Activated CD8-positive, alpha-beta memory T cell treated with anti-CD3 and anti-CD28 coated beads, Interleukin-2, amount 10 ng/mL, durations not matched to agents 7 days and 5 days (primary cell): ENCODE measurements at regions not wholly inside any gene's neighbourhood (a gene's known extent, or its start where the extent isn't known, plus 50 kb on each side); places are given as distances from the start of the nearest gene placed in this dataset.
"Not testable (repeated sequence)": the region's sequence is repeated elsewhere in the genome, so short reads cannot be mapped to it uniquely, and the experiment has no call there.

Experiments
- ATAC-seq: fragments of 150-1000 bp; cut with Tn5 transposase; one replicate; pipeline ENCODE4 v1.10.0; 2021; ENCODE audit warnings: moderate library complexity
- CTCF ChIA-PET: fragments of 350-600 bp; sonication (Branson Sonifier 250); formaldehyde crosslinking; loops from one replicate; lab custom pipeline; 2021; ENCODE audit warnings: antibody characterized with exemption; lab: Charles Lee
- DNase-seq: peaks from one replicate; pipeline ENCODE4 v3.0.0-alpha.2; 2020
- H3K27ac Mint-ChIP-seq: one replicate; pipeline ENCODE4 v1.8.0; 2021; ENCODE audit warnings: mild to moderate bottlenecking, mixed read lengths
- H3K27me3 Mint-ChIP-seq: one replicate; pipeline ENCODE4 v1.8.0; 2021; ENCODE audit warnings: mixed read lengths
- H3K36me3 Mint-ChIP-seq: one replicate; pipeline ENCODE4 v1.8.0; 2021; ENCODE audit warnings: mild to moderate bottlenecking, mixed read lengths
- H3K4me1 Mint-ChIP-seq: one replicate; pipeline ENCODE4 v1.8.0; 2021; ENCODE audit warnings: mixed read lengths
- H3K4me3 Mint-ChIP-seq: one replicate; pipeline ENCODE4 v1.8.0; 2021; ENCODE audit warnings: mild to moderate bottlenecking, moderate library complexity, mixed read lengths
- H3K9me3 Mint-ChIP-seq: one replicate; pipeline ENCODE4 v1.8.0; 2022; ENCODE audit warnings: low read depth, mixed read lengths

- H3K27ac Mint-ChIP-seq, H3K4me1 Mint-ChIP-seq, H3K36me3 Mint-ChIP-seq, ATAC-seq, DNase-seq, CTCF ChIA-PET, H3K9me3 Mint-ChIP-seq, H3K27me3 Mint-ChIP-seq, H3K4me3 Mint-ChIP-seq: not testable (repeated sequence)
These were observed 125.7 kb upstream of the ANO1 start for GRCh38 chr11:69952229-69952975.

GRCh38 chr11:69953356-69953755 lies 124.8 kb upstream of the ANO1 start:
- CTCF ChIA-PET: no interaction called here

GRCh38 chr11:69954756-69955155 lies 123.4 kb upstream of the ANO1 start:
- Mint-ChIP-seq H3K27ac (no peak overlapping the region), H3K4me1 (no peaks in the 10 kb centered on the region), H3K36me3 (no peaks in the 10 kb centered on the region), H3K9me3 (peaks cover under 1% of the 10 kb centered on the region), H3K4me3 (no peak overlapping the region), H3K27me3 (no peaks in the 10 kb centered on the region)
- ATAC-seq: no peak
- CTCF ChIA-PET: no interaction called here
- no peak for DNase-seq

More at GRCh38 chr11:69953356-69953755, 124.8 kb upstream of the ANO1 start:
- H3K9me3 Mint-ChIP-seq: no peaks in the 10 kb centered on the region
- DNase-seq: no peak
- no peaks in the 10 kb centered on the region for H3K27me3 Mint-ChIP-seq
- H3K36me3 Mint-ChIP-seq: no peaks in the 10 kb centered on the region
- ATAC-seq: no peak
- no peaks in the 10 kb centered on the region for H3K4me1 Mint-ChIP-seq
- no peak overlapping the region for H3K27ac Mint-ChIP-seq
- H3K4me3 Mint-ChIP-seq: no peak overlapping the region

GRCh38 chr11:69956669-69957190 lies 121.4 kb upstream of the ANO1 start:
- H3K36me3 Mint-ChIP-seq: no peaks in the 10 kb centered on the region
- ATAC-seq: no peak
- CTCF ChIA-PET: no interaction called here

GRCh38 chr11:69957849-69958248 lies 120.3 kb upstream of the ANO1 start:
- DNase-seq: no peak
- Mint-ChIP-seq H3K4me3 (no peak overlapping the region), H3K9me3 (peaks cover 4% of the 10 kb centered on the region), H3K4me1 (no peaks in the 10 kb centered on the region), H3K36me3 (no peaks in the 10 kb centered on the region), H3K27ac (no peak overlapping the region), H3K27me3 (no peaks in the 10 kb centered on the region)
- CTCF ChIA-PET: interaction anchor here (0.8 kb wide), 1 partner anchor 10 kb away, joined by 3 read pairs; no protein-coding TSS in a partner anchor
- ATAC-seq: no peak

More at GRCh38 chr11:69956669-69957190, 121.4 kb upstream of the ANO1 start:
- Mint-ChIP-seq H3K4me3 (no peak overlapping the region), H3K27ac (no peak overlapping the region), H3K27me3 (no peaks in the 10 kb centered on the region), H3K4me1 (no peaks in the 10 kb centered on the region), H3K9me3 (peaks cover 4% of the 10 kb centered on the region)
- no peak for DNase-seq

GRCh38 chr11:69958308-69958707 lies 119.8 kb upstream of the ANO1 start:
- Mint-ChIP-seq H3K27me3 (no peaks in the 10 kb centered on the region), H3K9me3 (peaks cover 4% of the 10 kb centered on the region), H3K27ac (no peak overlapping the region), H3K36me3 (no peaks in the 10 kb centered on the region), H3K4me1 (no peaks in the 10 kb centered on the region), H3K4me3 (no peak overlapping the region)
- ATAC-seq (no peak), DNase-seq (no peak)
- CTCF ChIA-PET: no interaction called here

GRCh38 chr11:69959461-69959860 lies 118.7 kb upstream of the ANO1 start:
- Mint-ChIP-seq H3K36me3 (no peaks in the 10 kb centered on the region), H3K27me3 (no peaks in the 10 kb centered on the region), H3K27ac (no peak overlapping the region), H3K4me1 (no peaks in the 10 kb centered on the region), H3K4me3 (no peak overlapping the region), H3K9me3 (peaks cover 4% of the 10 kb centered on the region)
- CTCF ChIA-PET: no interaction called here
- DNase-seq (no peak), ATAC-seq (no peak)

GRCh38 chr11:69961738-69962137 lies 116.4 kb upstream of the ANO1 start:
- H3K4me3 Mint-ChIP-seq: no peak overlapping the region
- H3K27ac Mint-ChIP-seq: no peak overlapping the region
- no peaks in the 10 kb centered on the region for H3K27me3 Mint-ChIP-seq
- no peaks in the 10 kb centered on the region for H3K4me1 Mint-ChIP-seq
- no peak for DNase-seq
- CTCF ChIA-PET: no interaction called here
- no peaks in the 10 kb centered on the region for H3K36me3 Mint-ChIP-seq
- peaks cover 4% of the 10 kb centered on the region for H3K9me3 Mint-ChIP-seq
- no peak for ATAC-seq

- CTCF ChIA-PET: no interaction called here
- ATAC-seq (no peak), DNase-seq (no peak)
- H3K27me3 Mint-ChIP-seq: no peaks in the 10 kb centered on the region
- H3K9me3 Mint-ChIP-seq: peaks cover 4% of the 10 kb centered on the region
- H3K27ac Mint-ChIP-seq: no peak overlapping the region
- H3K4me3 Mint-ChIP-seq: no peak overlapping the region
- H3K4me1 Mint-ChIP-seq: no peaks in the 10 kb centered on the region
- H3K36me3 Mint-ChIP-seq: no peaks in the 10 kb centered on the region
These were observed 116.0 kb upstream of the ANO1 start for GRCh38 chr11:69962152-69962551.

GRCh38 chr11:69963533-69964246 lies 114.4 kb upstream of the ANO1 start:
- no peaks in the 10 kb centered on the region for H3K36me3 Mint-ChIP-seq
- ATAC-seq: no peak
- no peaks in the 10 kb centered on the region for H3K4me1 Mint-ChIP-seq

GRCh38 chr11:69964247-69964643 lies 113.9 kb upstream of the ANO1 start:
- no peak overlapping the region for H3K4me3 Mint-ChIP-seq
- ATAC-seq: no peak
- H3K36me3 Mint-ChIP-seq: no peaks in the 10 kb centered on the region
- CTCF ChIA-PET: interaction anchor here (1.1 kb wide), 1 partner anchor 14 kb away, joined by 4 read pairs; no protein-coding TSS in a partner anchor
- no peaks in the 10 kb centered on the region for H3K27me3 Mint-ChIP-seq
- no peak for DNase-seq
- no peaks in the 10 kb centered on the region for H3K4me1 Mint-ChIP-seq
- H3K9me3 Mint-ChIP-seq: peaks cover 4% of the 10 kb centered on the region
- H3K27ac Mint-ChIP-seq: no peak overlapping the region

More at GRCh38 chr11:69963533-69964246, 114.4 kb upstream of the ANO1 start:
- CTCF ChIA-PET: no interaction called here
- no peak for DNase-seq
- no peaks in the 10 kb centered on the region for H3K27me3 Mint-ChIP-seq
- peaks cover 4% of the 10 kb centered on the region for H3K9me3 Mint-ChIP-seq
- no peak overlapping the region for H3K4me3 Mint-ChIP-seq
- no peak overlapping the region for H3K27ac Mint-ChIP-seq

GRCh38 chr11:69965821-69966582 lies 112.1 kb upstream of the ANO1 start:
- no peaks in the 10 kb centered on the region for H3K36me3 Mint-ChIP-seq
- no peaks in the 10 kb centered on the region for H3K9me3 Mint-ChIP-seq
- CTCF ChIA-PET: no interaction called here
- ATAC-seq (no peak), DNase-seq (no peak)
- H3K4me1 Mint-ChIP-seq: peaks cover 3% of the 10 kb centered on the region
- no peak overlapping the region for H3K4me3 Mint-ChIP-seq
- no peaks in the 10 kb centered on the region for H3K27me3 Mint-ChIP-seq
- no peak overlapping the region for H3K27ac Mint-ChIP-seq

- no peak overlapping the region for H3K4me3 Mint-ChIP-seq
- peaks cover 3% of the 10 kb centered on the region for H3K4me1 Mint-ChIP-seq
- no peaks in the 10 kb centered on the region for H3K36me3 Mint-ChIP-seq
- DNase-seq (no peak), ATAC-seq (no peak)
- H3K9me3 Mint-ChIP-seq: no peaks in the 10 kb centered on the region
- H3K27me3 Mint-ChIP-seq: no peaks in the 10 kb centered on the region
- CTCF ChIA-PET: no interaction called here
- no peak overlapping the region for H3K27ac Mint-ChIP-seq
These were observed 111.6 kb upstream of the ANO1 start for GRCh38 chr11:69966583-69966835.
